Fibroblast of lung (primary cell): ENCODE measurements at regions not wholly inside any gene's neighbourhood (a gene's known extent, or its start where the extent isn't known, plus 50 kb on each side); places are given as distances from the start of the nearest gene placed in this dataset.

Experiments
- DNase-seq, 2 donors: peaks; one replicate each; pipeline versions ENCODE4 v3.0.0 to v3.0.0-alpha.2; 2010; ENCODE audit warnings: low read depth in 2 of 2
- H2AFZ ChIP-seq: 2 replicates; pipeline ENCODE4 v1.5.1; 2012; ENCODE audit warnings: low read length, control low read depth, inconsistent platforms
- H3K27ac ChIP-seq: 2 replicates; pipeline ENCODE4 v1.5.1; 2011; ENCODE audit warnings: low read length, control low read depth; ENCODE audit not compliant: insufficient read depth
- H3K27me3 ChIP-seq: 2 replicates; pipeline ENCODE4 v1.5.1; 2011; ENCODE audit warnings: mild to moderate bottlenecking, low read length; ENCODE audit not compliant: control insufficient read depth, insufficient read depth
- H3K36me3 ChIP-seq: 2 replicates; pipeline ENCODE4 v1.5.1; 2011; ENCODE audit warnings: low read length; ENCODE audit not compliant: control insufficient read depth, insufficient read depth
- H3K4me1 ChIP-seq: 2 replicates; pipeline ENCODE4 v1.5.1; 2011; ENCODE audit warnings: low read length; ENCODE audit not compliant: control insufficient read depth, insufficient read depth; ENCODE audit errors: extremely low read depth
- H3K4me2 ChIP-seq: 2 replicates; pipeline ENCODE4 v1.5.1; 2011; ENCODE audit warnings: low read length, control low read depth; ENCODE audit not compliant: insufficient read depth; ENCODE audit errors: extremely low read depth
- H3K4me3 ChIP-seq, 4 experiments: fragments of 200-600 bp in 1 of 4; sonication (generic) in 1 of 4; replicated peaks in 1 of 4; 2 replicates each; pipeline ENCODE4 v1.5.1; 2011 to 2016; ENCODE audit warnings: low read length in 4 of 4, low read depth in 3 of 4, mild to moderate bottlenecking in 3 of 4, control low read depth in 2 of 4, inconsistent platforms in 1 of 4, mixed read lengths in 1 of 4; ENCODE audit not compliant: insufficient read depth in 1 of 4; ENCODE audit errors: control extremely low read depth in 1 of 4
- H3K79me2 ChIP-seq: 2 replicates; pipeline ENCODE4 v1.5.1; 2012; ENCODE audit warnings: mild to moderate bottlenecking, low read length, inconsistent platforms; ENCODE audit not compliant: control insufficient read depth, insufficient read depth
- H3K9ac ChIP-seq: 2 replicates; pipeline ENCODE4 v1.5.1; 2011; ENCODE audit warnings: mild to moderate bottlenecking, low read length, control low read depth; ENCODE audit not compliant: insufficient read depth
- H3K9me3 ChIP-seq: 2 replicates; pipeline ENCODE4 v1.5.1; 2012; ENCODE audit warnings: low read depth, low read length; ENCODE audit not compliant: control insufficient read depth, insufficient read depth
- H4K20me1 ChIP-seq: 2 replicates; pipeline ENCODE4 v1.5.1; 2011; ENCODE audit warnings: low read length; ENCODE audit not compliant: control insufficient read depth, insufficient read depth; ENCODE audit errors: extremely low read depth
- EZH2 ChIP-seq: IDR thresholded peaks from 2 replicates; pipeline ENCODE4 v1.5.1; 2012; ENCODE audit warnings: low read length, control low read depth, mild to moderate bottlenecking; ENCODE audit errors: missing control alignments
- TF ChIP-seq, protein P1 (sequence below), 2 donors: IDR thresholded peaks in 1 of 2; conservative IDR thresholded peaks in 1 of 2; 1 replicate in 1 of 2; 2 replicates in 1 of 2; pipeline ENCODE4 v1.5.1; 2011 to 2012; ENCODE audit warnings: low read length in 2 of 2, control low read depth in 1 of 2, inconsistent platforms in 1 of 2, low read depth in 1 of 2, mild to moderate bottlenecking in 1 of 2

DNA sequence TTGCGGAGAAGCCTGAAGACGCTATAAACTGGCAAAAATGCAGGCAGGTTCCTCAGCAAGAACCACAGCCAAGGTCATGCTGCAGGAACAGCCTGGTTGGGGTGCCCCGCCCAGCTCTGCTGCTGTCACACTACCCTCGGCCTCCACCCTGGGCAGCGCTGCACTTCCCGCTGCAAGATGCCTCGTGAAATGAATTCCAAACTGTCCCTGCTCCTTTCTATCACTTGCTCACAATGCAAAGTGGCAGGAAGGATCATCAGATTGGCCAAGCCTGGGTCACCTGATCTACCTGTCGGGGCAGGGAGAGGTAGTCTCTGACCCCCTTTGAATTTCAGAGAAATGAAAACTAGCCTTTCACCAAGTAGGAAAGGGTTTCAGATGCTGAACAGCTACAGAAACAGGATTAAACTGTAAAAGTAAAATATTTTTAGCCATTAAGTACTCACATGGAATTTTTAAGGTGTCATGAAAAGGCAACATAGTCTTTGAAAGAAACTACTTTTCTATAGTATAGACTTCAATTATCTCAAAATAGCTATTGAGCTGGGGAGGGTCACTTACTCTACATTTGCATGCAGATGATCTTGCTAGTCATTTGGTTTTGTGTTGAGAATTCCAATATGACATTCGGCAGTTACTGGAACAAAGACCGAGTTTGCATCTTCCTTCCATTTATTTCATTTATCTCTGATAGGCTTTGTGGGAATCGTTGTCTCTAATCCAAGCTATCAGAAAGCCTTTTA is 236.4 kb upstream of the ASCC3 start:
- H2AFZ ChIP-seq: no peak overlapping the region

DNA sequence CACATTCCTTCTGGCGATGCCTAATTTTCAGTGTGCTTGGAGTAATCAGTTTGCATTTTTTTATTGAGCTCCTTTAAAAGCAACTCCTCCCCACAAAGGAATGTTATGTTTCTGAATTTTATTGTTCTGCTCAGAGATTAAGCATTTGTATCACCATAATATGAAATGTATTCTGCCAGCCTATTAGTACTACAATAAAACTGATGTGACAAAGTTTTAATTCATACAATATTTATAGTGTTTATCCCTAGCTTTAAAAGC is 236.9 kb upstream of the ASCC3 start:
- DNase-seq: no peak
- Histone ChIP-seq H3K4me2 (no peak overlapping the region), H3K36me3 (no peaks in the 10 kb centered on the region), H3K9ac (no peak overlapping the region), H3K4me3 (no peak overlapping the region), H3K9me3 (no peaks in the 10 kb centered on the region), H2AFZ (no peak overlapping the region), H3K79me2 (no peaks in the 10 kb centered on the region), H3K27me3 (no peaks in the 10 kb centered on the region), H4K20me1 (no peaks in the 10 kb centered on the region), H3K27ac (no peak overlapping the region), H3K4me1 (no peaks in the 10 kb centered on the region)
- TF ChIP-seq, protein P1, sequence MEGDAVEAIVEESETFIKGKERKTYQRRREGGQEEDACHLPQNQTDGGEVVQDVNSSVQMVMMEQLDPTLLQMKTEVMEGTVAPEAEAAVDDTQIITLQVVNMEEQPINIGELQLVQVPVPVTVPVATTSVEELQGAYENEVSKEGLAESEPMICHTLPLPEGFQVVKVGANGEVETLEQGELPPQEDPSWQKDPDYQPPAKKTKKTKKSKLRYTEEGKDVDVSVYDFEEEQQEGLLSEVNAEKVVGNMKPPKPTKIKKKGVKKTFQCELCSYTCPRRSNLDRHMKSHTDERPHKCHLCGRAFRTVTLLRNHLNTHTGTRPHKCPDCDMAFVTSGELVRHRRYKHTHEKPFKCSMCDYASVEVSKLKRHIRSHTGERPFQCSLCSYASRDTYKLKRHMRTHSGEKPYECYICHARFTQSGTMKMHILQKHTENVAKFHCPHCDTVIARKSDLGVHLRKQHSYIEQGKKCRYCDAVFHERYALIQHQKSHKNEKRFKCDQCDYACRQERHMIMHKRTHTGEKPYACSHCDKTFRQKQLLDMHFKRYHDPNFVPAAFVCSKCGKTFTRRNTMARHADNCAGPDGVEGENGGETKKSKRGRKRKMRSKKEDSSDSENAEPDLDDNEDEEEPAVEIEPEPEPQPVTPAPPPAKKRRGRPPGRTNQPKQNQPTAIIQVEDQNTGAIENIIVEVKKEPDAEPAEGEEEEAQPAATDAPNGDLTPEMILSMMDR (conservative IDR thresholded peaks at IDR 0.05 in 1 of 2, IDR thresholded peaks at IDR 0.05 in 1 of 2; ENCODE audit: low read depth in 1 of 2, low read length in 2 of 2): no peak
- no peak for TF ChIP-seq EZH2

More for the DNA sequence above, 236.4 kb upstream of the ASCC3 start:
- Histone ChIP-seq H4K20me1 (no peaks in the 10 kb centered on the region), H3K27ac (no peak overlapping the region), H3K36me3 (no peaks in the 10 kb centered on the region), H3K79me2 (no peaks in the 10 kb centered on the region), H3K27me3 (no peaks in the 10 kb centered on the region), H3K4me1 (no peaks in the 10 kb centered on the region), H3K4me3 (no peak overlapping the region), H3K9ac (no peak overlapping the region), H3K9me3 (no peaks in the 10 kb centered on the region), H3K4me2 (no peak overlapping the region)
- no peak for DNase-seq
- TF ChIP-seq, protein P1 (conservative IDR thresholded peaks at IDR 0.05 in 1 of 2, IDR thresholded peaks at IDR 0.05 in 1 of 2; ENCODE audit: low read depth in 1 of 2, low read length in 2 of 2): no peak
- TF ChIP-seq EZH2: no peak

DNA sequence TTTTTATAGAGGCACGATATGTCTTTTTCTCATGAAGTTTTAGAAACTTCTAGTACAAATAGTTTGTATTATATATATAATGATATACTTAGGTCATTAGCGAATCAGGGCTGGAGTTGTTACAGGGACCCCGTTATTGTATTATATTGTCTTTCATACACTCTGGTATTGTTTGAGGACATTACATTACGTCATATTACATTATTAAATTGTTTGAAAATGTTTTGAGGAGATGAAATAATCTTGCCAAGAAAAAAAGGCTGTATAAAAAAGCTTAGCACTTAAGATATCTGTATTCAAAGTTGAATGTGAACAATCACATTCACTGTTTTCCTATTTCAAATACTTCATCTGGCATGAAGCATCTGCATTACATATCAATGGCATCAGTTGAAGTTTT is 239.6 kb upstream of the ASCC3 start:
- Histone ChIP-seq H3K79me2 (no peaks in the 10 kb centered on the region), H2AFZ (no peak overlapping the region), H3K4me2 (no peak overlapping the region), H3K9ac (no peak overlapping the region), H3K4me1 (no peaks in the 10 kb centered on the region), H3K36me3 (no peaks in the 10 kb centered on the region), H4K20me1 (no peaks in the 10 kb centered on the region), H3K4me3 (no peak overlapping the region), H3K9me3 (no peaks in the 10 kb centered on the region), H3K27ac (no peak overlapping the region), H3K27me3 (no peaks in the 10 kb centered on the region)
- no peak for TF ChIP-seq EZH2
- TF ChIP-seq, protein P1 (conservative IDR thresholded peaks at IDR 0.05 in 1 of 2, IDR thresholded peaks at IDR 0.05 in 1 of 2; ENCODE audit: low read depth in 1 of 2, low read length in 2 of 2): no peak
- no peak for DNase-seq
